HepG2 (cell line): ENCODE measurements at regions not wholly inside any gene's neighbourhood (a gene's known extent, or its start where the extent isn't known, plus 50 kb on each side); places are given as distances from the start of the nearest gene placed in this dataset.

Source experiments
- ATRX ChIP-seq: sonication (generic); formaldehyde crosslinking; IDR thresholded peaks from 2 replicates; pipeline ENCODE4 v1.4.0; 2020; ENCODE audit warnings: missing genetic modification reagents, borderline replicate concordance
- CTCF ChIP-seq: sonication (generic); formaldehyde crosslinking; IDR thresholded peaks from 2 replicates; pipeline ENCODE4 v1.5.0; 2020; ENCODE audit warnings: mild to moderate bottlenecking, missing genetic modification reagents, moderate library complexity
- GABPA ChIP-seq, 2 experiments: IDR thresholded peaks; 2 replicates each; pipeline ENCODE4 v1.6.1; 2011 to 2016; ENCODE audit warnings: low read depth in 2 of 2, low read length in 1 of 2, missing biosample characterization in 1 of 2, missing genetic modification characterization in 1 of 2
- MAX ChIP-seq: IDR thresholded peaks from 2 replicates; pipeline ENCODE4 v1.6.1; 2012; ENCODE audit warnings: inconsistent platforms
- SETDB1 ChIP-seq: sonication (generic); formaldehyde crosslinking; IDR thresholded peaks from 2 replicates; pipeline ENCODE4 v1.5.1; 2020; ENCODE audit warnings: missing genetic modification reagents, mild to moderate bottlenecking, borderline replicate concordance
- ZFP91 ChIP-seq: sonication (generic); formaldehyde crosslinking; IDR thresholded peaks from 2 replicates; pipeline ENCODE4 v1.9.0; 2022; ENCODE audit warnings: missing genetic modification reagents, mild to moderate bottlenecking, borderline replicate concordance
- ZNF350 ChIP-seq: sonication (generic); formaldehyde crosslinking; IDR thresholded peaks from 2 replicates; pipeline ENCODE4 v1.4.0; 2020; ENCODE audit warnings: mild to moderate bottlenecking, low read depth, missing genetic modification reagents, borderline replicate concordance
- ZNF451 ChIP-seq: sonication (generic); formaldehyde crosslinking; IDR thresholded peaks from 2 replicates; pipeline ENCODE4 v1.5.0; 2020; ENCODE audit warnings: mild to moderate bottlenecking, missing genetic modification reagents
- ZSCAN29 ChIP-seq: sonication (generic); formaldehyde crosslinking; conservative IDR thresholded peaks from 2 replicates; pipeline ENCODE4 v1.4.0; 2020; ENCODE audit warnings: mild to moderate bottlenecking, missing genetic modification reagents

- TF ChIP-seq ZNF451 (CRISPR knock-in tag) = no peak
- no peak for TF ChIP-seq ZFP91
- no peak for TF ChIP-seq CTCF (CRISPR knock-in tag)
- no peak for TF ChIP-seq ZSCAN29 (CRISPR knock-in tag)
- TF ChIP-seq MAX = no peak
- TF ChIP-seq GABPA (IDR thresholded peaks at IDR 0.05; ENCODE audit: low read depth, low read length) = no peak
- no peak for TF ChIP-seq GABPA (CRISPR knock-in tag; IDR thresholded peaks at IDR 0.05; ENCODE audit: low read depth)
- no peak for TF ChIP-seq ATRX
- TF ChIP-seq SETDB1 (CRISPR knock-in tag) = no peak
- TF ChIP-seq ZNF350 = no peak
Observed at GRCh38 chr5:104815212-104815611, 1252.6 kb upstream of the NUDT12 start.
